HepG2 (cell line): ENCODE measurements at regions not wholly inside any gene's neighbourhood (a gene's known extent, or its start where the extent isn't known, plus 50 kb on each side); places are given as distances from the start of the nearest gene placed in this dataset.

Experiments
- ATAC-seq: fragments of 200-7000 bp; cut with Tn5 transposase; 3 replicates; pipeline ENCODE4 v1.9.1; 2020; ENCODE audit warnings: mild to moderate bottlenecking, moderate library complexity
- BruUV-seq: library from RNA; stranded (reverse); fragments of 400-500 nt; replicated peaks from 2 replicates; lab custom pipeline; 2021; lab: Mats Ljungman, UMichigan
- CTCF ChIA-PET: fragments of 300-600 bp; formaldehyde crosslinking; extraction: SDS; loops from one replicate; lab custom pipeline; 2021; ENCODE audit warnings: low total read pairs, inconsistent platforms, low intra/inter-chr PET ratio; lab: Yijun Ruan, JAX
- POLR2A ChIA-PET: fragments of 350-600 bp; sonication (Branson Sonifier 250); formaldehyde crosslinking; loops from one replicate; lab custom pipeline; 2020; ENCODE audit warnings: antibody characterized with exemption, inconsistent platforms; lab: Yijun Ruan, JAX
- DNase-seq: peaks from one replicate; pipeline ENCODE4 v3.0.0-alpha.2; 2015; ENCODE audit warnings: low spot score
- FAIRE-seq: peaks from 3 replicates; lab custom pipeline; 2011; peaks lifted over from hg19 to GRCh38; lab: Jason Lieb, UNC
- H2AFZ ChIP-seq: one replicate; pipeline ENCODE4 v1.6.1; 2011; ENCODE audit warnings: low read length, inconsistent platforms
- H3K27ac ChIP-seq: fragments of 300-600 bp; 3 replicates; pipeline ENCODE4 v1.8.0; 2011; ENCODE audit warnings: mixed run types, mild to moderate bottlenecking, mixed read lengths, low read length, inconsistent platforms; ENCODE audit not compliant: insufficient read depth; ENCODE audit errors: extremely low read length
- H3K27me3 ChIP-seq, 2 experiments: fragments of 200-600 bp in 1 of 2; 2 replicates in 1 of 2; 3 replicates in 1 of 2; pipeline versions ENCODE4 v1.6.0 to v1.8.0; 2011; ENCODE audit warnings: low read length in 2 of 2, mild to moderate bottlenecking in 2 of 2, moderate library complexity in 2 of 2, inconsistent platforms in 1 of 2; ENCODE audit not compliant: insufficient read depth in 2 of 2, control insufficient read depth in 1 of 2
- H3K36me3 ChIP-seq, 2 experiments: fragments of 200-600 bp in 1 of 2; replicated peaks in 1 of 2; 2 replicates in 1 of 2; 3 replicates in 1 of 2; pipeline versions ENCODE4 v1.5.1 to v1.8.0; 2011; ENCODE audit warnings: low read length in 2 of 2, inconsistent platforms in 1 of 2; ENCODE audit not compliant: insufficient read depth in 2 of 2, control insufficient read depth in 1 of 2
- H3K4me1 ChIP-seq: 2 replicates; pipeline ENCODE4 v1.5.1; 2012; ENCODE audit warnings: low read length, inconsistent platforms; ENCODE audit not compliant: insufficient read depth
- H3K4me2 ChIP-seq: 2 replicates; pipeline ENCODE4 v1.6.0; 2011; ENCODE audit warnings: low read depth, low read length, inconsistent platforms
- H3K4me3 ChIP-seq, 3 experiments: fragments of 200-600 bp in 1 of 3; sonication (generic), shearing (Covaris generic) in 1 of 3; replicated peaks in 1 of 3; 2 replicates each; pipeline ENCODE4 v1.5.1; 2011 to 2016; ENCODE audit warnings: low read length in 3 of 3, inconsistent platforms in 2 of 3, low read depth in 2 of 3, mild to moderate bottlenecking in 2 of 3, control low read depth in 1 of 3, mixed read lengths in 1 of 3; ENCODE audit not compliant: insufficient read depth in 1 of 3
- H3K79me2 ChIP-seq: one replicate; pipeline ENCODE4 v1.6.1; 2011; ENCODE audit warnings: low read length, inconsistent platforms; ENCODE audit not compliant: insufficient read depth
- H3K9ac ChIP-seq: 2 replicates; pipeline ENCODE4 v1.6.0; 2011; ENCODE audit warnings: mild to moderate bottlenecking, low read depth, low read length, inconsistent platforms; ENCODE audit not compliant: insufficient read depth
- H3K9me3 ChIP-seq: 2 replicates; pipeline ENCODE4 v1.5.1; 2012; ENCODE audit warnings: mild to moderate bottlenecking, low read length
- H4K20me1 ChIP-seq: 2 replicates; pipeline ENCODE4 v1.6.0; 2011; ENCODE audit warnings: inconsistent platforms, mild to moderate bottlenecking, low read length, moderate library complexity; ENCODE audit not compliant: insufficient read depth
- DMAP1 ChIP-seq: IDR thresholded peaks from 2 replicates; pipeline ENCODE4 v1.6.1; 2016
- ELK4 ChIP-seq: sonication (generic); formaldehyde crosslinking; IDR thresholded peaks from 2 replicates; pipeline ENCODE4 v1.9.0; 2021; ENCODE audit warnings: missing genetic modification reagents, borderline replicate concordance
- ESRRA ChIP-seq: sonication (generic); formaldehyde crosslinking; IDR thresholded peaks from 2 replicates; pipeline ENCODE4 v1.5.1; 2020; ENCODE audit warnings: mild to moderate bottlenecking, low read depth, missing genetic modification reagents
- KDM6A ChIP-seq: IDR thresholded peaks from 2 replicates; pipeline ENCODE4 v1.6.1; 2016; ENCODE audit warnings: low read depth
- MEF2D ChIP-seq: sonication (generic); formaldehyde crosslinking; IDR thresholded peaks from 2 replicates; pipeline ENCODE4 v1.5.1; 2020; ENCODE audit warnings: mild to moderate bottlenecking, missing genetic modification reagents
- NFAT5 ChIP-seq: sonication (generic); formaldehyde crosslinking; IDR thresholded peaks from 2 replicates; pipeline ENCODE4 v1.4.0; 2020; ENCODE audit warnings: missing genetic modification reagents
- NFIB ChIP-seq: sonication (generic); formaldehyde crosslinking; IDR thresholded peaks from 2 replicates; pipeline ENCODE4 v1.9.0; 2021; ENCODE audit warnings: missing genetic modification reagents, mild to moderate bottlenecking, borderline replicate concordance
- NR2F2 ChIP-seq: IDR thresholded peaks from 2 replicates; pipeline ENCODE4 v1.6.1; 2012; ENCODE audit warnings: low read depth, inconsistent platforms, borderline replicate concordance
- PRDM10 ChIP-seq: sonication (generic); formaldehyde crosslinking; IDR thresholded peaks from 2 replicates; pipeline ENCODE4 v1.4.0; 2020; ENCODE audit warnings: low read depth, missing genetic modification reagents
- SRSF9 ChIP-seq: fragments of 200-400 bp; formaldehyde crosslinking; IDR thresholded peaks from 2 replicates; pipeline ENCODE4 v1.6.1; 2018; ENCODE audit warnings: borderline replicate concordance, mild to moderate bottlenecking, low read depth, low read length; ENCODE audit not compliant: insufficient read depth, poor library complexity, severe bottlenecking
- ZNF263 ChIP-seq: sonication (generic); formaldehyde crosslinking; IDR thresholded peaks from 2 replicates; pipeline ENCODE4 v1.4.0; 2020; ENCODE audit warnings: missing genetic modification reagents
- ZNF430 ChIP-seq: sonication (generic); formaldehyde crosslinking; IDR thresholded peaks from 2 replicates; pipeline ENCODE4 v1.9.0; 2021; ENCODE audit warnings: mild to moderate bottlenecking, missing genetic modification reagents
- ZNF557 ChIP-seq: sonication (generic); formaldehyde crosslinking; IDR thresholded peaks from 2 replicates; pipeline ENCODE4 v1.4.0; 2020; ENCODE audit warnings: missing genetic modification reagents
- ZNF691 ChIP-seq: sonication (generic); formaldehyde crosslinking; IDR thresholded peaks from 2 replicates; pipeline ENCODE4 v1.4.0; 2020; ENCODE audit warnings: missing genetic modification reagents, low read depth, mild to moderate bottlenecking, borderline replicate concordance
- ZNF841 ChIP-seq: sonication (generic); formaldehyde crosslinking; IDR thresholded peaks from 2 replicates; pipeline ENCODE4 v1.8.1; 2023; ENCODE audit warnings: missing genetic modification reagents, borderline replicate concordance
- ZNF878 ChIP-seq: sonication (generic); formaldehyde crosslinking; IDR thresholded peaks from 2 replicates; pipeline ENCODE4 v1.8.1; 2023; ENCODE audit warnings: mild to moderate bottlenecking, missing genetic modification reagents, moderate library complexity
- WGBS: methylation state at CpG from one replicate; pipeline ENCODE4 v1.1.6; 2017; ENCODE audit warnings: low lambda C conversion rate; 5-methylcytosine and 5-hydroxymethylcytosine counted together
- in situ Hi-C: cut with HindIII; loops from 2 replicates; pipeline ENCODE4 v1.10.0; 2017; ENCODE audit warnings: low pct_unique_long_range_greater_than_20kb; ENCODE audit not compliant: extremely low pct_ligation_motif_present
- intact Hi-C: fragments of 100-400 bp; cut with micrococcal nuclease; formaldehyde crosslinking; loops from one replicate; pipeline ENCODE4 v1.10.0; 2022; ENCODE audit not compliant: unreplicated experiment

- no TSS peak for BruUV-seq
- intact Hi-C loops, result no loop called here
- Histone ChIP-seq H3K79me2 (no peaks in the 10 kb centered on the region), H3K4me2 (no peak overlapping the region), H4K20me1 (no peaks in the 10 kb centered on the region), H3K4me1 (no peaks in the 10 kb centered on the region), H3K4me3 (no peak overlapping the region), H3K36me3 (no peaks in the 10 kb centered on the region), H3K9me3 (peaks cover 93% of the 10 kb centered on the region), H3K9ac (no peak overlapping the region), H2AFZ (no peak overlapping the region), H3K27me3 (no peaks in the 10 kb centered on the region), H3K27ac (no peak overlapping the region)
- DNase-seq (no peak), FAIRE-seq (no peak), ATAC-seq (no peak)
- ChIA-PET CTCF (no interaction called here), POLR2A (no interaction called here)
- WGBS, result 2% methylated on average over 2 of the region's 2 CpGs
- in situ Hi-C loops, result no loop called here
- no peak for TF ChIP-seq ZNF691 (CRISPR knock-in tag)
- TF ChIP-seq ESRRA (CRISPR knock-in tag), result no peak
- TF ChIP-seq SRSF9, result no peak
- TF ChIP-seq ZNF557 (CRISPR knock-in tag), result no peak
- TF ChIP-seq MEF2D (CRISPR knock-in tag), result no peak
- TF ChIP-seq NFAT5 (CRISPR knock-in tag), result no peak
- no peak for TF ChIP-seq ZNF841 (CRISPR knock-in tag)
- TF ChIP-seq NFIB (CRISPR knock-in tag), result no peak
- TF ChIP-seq PRDM10, result no peak
- no peak for TF ChIP-seq ZNF263 (CRISPR knock-in tag)
- no peak for TF ChIP-seq ELK4 (CRISPR knock-in tag)
- TF ChIP-seq ZNF878 (CRISPR knock-in tag), result no peak
- no peak for TF ChIP-seq NR2F2
- no peak for TF ChIP-seq ZNF430
- TF ChIP-seq KDM6A (CRISPR knock-in tag), result no peak
- TF ChIP-seq DMAP1 (CRISPR knock-in tag), result no peak
Measured at GRCh38 chr21:27240839-27241238, 274.0 kb upstream of the ADAMTS5 start.
